ENCODE measurements at regions not wholly inside any gene's neighbourhood (a gene's known extent, or its start where the extent isn't known, plus 50 kb on each side); places are given as distances from the start of the nearest gene placed in this dataset.
"Not testable (repeated sequence)": the region's sequence is repeated elsewhere in the genome, so short reads cannot be mapped to it uniquely, and the experiment has no call there.

GRCh38 chr5:135262364-135262763 lies 136.7 kb downstream of the MACROH2A1 start:
- Histone ChIP-seq H3K4me2 (ENCODE audit: low read depth, low read length, poor library complexity, severe bottlenecking) (no peak overlapping the region), H3K36me3 (ENCODE audit: low read length) (no peaks in the 10 kb centered on the region)

GRCh38 chr5:135260108-135260507 lies 138.9 kb downstream of the MACROH2A1 start:
- not testable (repeated sequence) for H3F3A ChIP-seq (ENCODE audit: insufficient read depth); H3K9me3 ChIP-seq (ENCODE audit: insufficient read depth, low read length); H3K27ac ChIP-seq (ENCODE audit: low read depth, low read length); H3K9me2 ChIP-seq (replicated peaks; ENCODE audit: insufficient read depth, low read length); H3K4me2 ChIP-seq (ENCODE audit: low read depth, low read length, poor library complexity, severe bottlenecking); H3K4me3 ChIP-seq (ENCODE audit: insufficient read depth, low read length, poor library complexity, severe bottlenecking); H3K79me2 ChIP-seq (ENCODE audit: insufficient read depth, low read length); H3K27me3 ChIP-seq (ENCODE audit: low read length); H3K9ac ChIP-seq (ENCODE audit: low read length); H4K20me1 ChIP-seq (ENCODE audit: low read depth, low read length); H2AFZ ChIP-seq (ENCODE audit: low read depth, low read length, severe bottlenecking); H3K36me3 ChIP-seq (ENCODE audit: low read length)

More at GRCh38 chr5:135262364-135262763, 136.7 kb downstream of the MACROH2A1 start:
- H3K27me3 ChIP-seq (ENCODE audit: low read length): no peaks in the 10 kb centered on the region
- H3K27ac ChIP-seq (ENCODE audit: low read depth, low read length): no peak overlapping the region
- no peak overlapping the region for H2AFZ ChIP-seq (ENCODE audit: low read depth, low read length, severe bottlenecking)
- no peaks in the 10 kb centered on the region for H3K9me2 ChIP-seq (replicated peaks; ENCODE audit: insufficient read depth, low read length)
- no peaks in the 10 kb centered on the region for H3K9me3 ChIP-seq (ENCODE audit: insufficient read depth, low read length)
- H3K79me2 ChIP-seq (ENCODE audit: insufficient read depth, low read length): no peaks in the 10 kb centered on the region
- no peaks in the 10 kb centered on the region for H3F3A ChIP-seq (ENCODE audit: insufficient read depth)
- H3K9ac ChIP-seq (ENCODE audit: low read length): no peak overlapping the region
- no peaks in the 10 kb centered on the region for H4K20me1 ChIP-seq (ENCODE audit: low read depth, low read length)
- H3K4me3 ChIP-seq (ENCODE audit: insufficient read depth, low read length, poor library complexity, severe bottlenecking): no peak overlapping the region
- no peak for TF ChIP-seq CTCF (IDR thresholded peaks at IDR 0.05; ENCODE audit: insufficient read depth, low read length, poor library complexity, severe bottlenecking)
- no peak for TF ChIP-seq EZH2phosphoT487 (conservative IDR thresholded peaks at IDR 0.05; ENCODE audit: low read length)

- Histone ChIP-seq H3K4me2 (ENCODE audit: low read depth, low read length, poor library complexity, severe bottlenecking) (no peak overlapping the region), H2AFZ (ENCODE audit: low read depth, low read length, severe bottlenecking) (no peak overlapping the region), H4K20me1 (ENCODE audit: low read depth, low read length) (no peaks in the 10 kb centered on the region), H3K27ac (ENCODE audit: low read depth, low read length) (no peak overlapping the region), H3K36me3 (ENCODE audit: low read length) (no peaks in the 10 kb centered on the region), H3K9me2 (replicated peaks; ENCODE audit: insufficient read depth, low read length) (no peaks in the 10 kb centered on the region), H3K79me2 (ENCODE audit: insufficient read depth, low read length) (no peaks in the 10 kb centered on the region), H3K4me3 (ENCODE audit: insufficient read depth, low read length, poor library complexity, severe bottlenecking) (no peak overlapping the region), H3K27me3 (ENCODE audit: low read length) (no peaks in the 10 kb centered on the region), H3K9ac (ENCODE audit: low read length) (no peak overlapping the region), H3K9me3 (ENCODE audit: insufficient read depth, low read length) (no peaks in the 10 kb centered on the region), H3F3A (ENCODE audit: insufficient read depth) (no peaks in the 10 kb centered on the region)
- TF ChIP-seq EZH2phosphoT487 (conservative IDR thresholded peaks at IDR 0.05; ENCODE audit: low read length) (no peak), CTCF (IDR thresholded peaks at IDR 0.05; ENCODE audit: insufficient read depth, low read length, poor library complexity, severe bottlenecking) (no peak)
These were observed 143.4 kb downstream of the MACROH2A1 start for GRCh38 chr5:135255461-135256178.

- Histone ChIP-seq H3K27ac (ENCODE audit: low read depth, low read length) (no peak overlapping the region), H4K20me1 (ENCODE audit: low read depth, low read length) (no peaks in the 10 kb centered on the region), H3K36me3 (ENCODE audit: low read length) (no peaks in the 10 kb centered on the region), H3K4me2 (ENCODE audit: low read depth, low read length, poor library complexity, severe bottlenecking) (no peak overlapping the region), H3F3A (ENCODE audit: insufficient read depth) (no peaks in the 10 kb centered on the region), H3K9ac (ENCODE audit: low read length) (no peak overlapping the region), H2AFZ (ENCODE audit: low read depth, low read length, severe bottlenecking) (no peak overlapping the region), H3K9me2 (replicated peaks; ENCODE audit: insufficient read depth, low read length) (no peaks in the 10 kb centered on the region), H3K9me3 (ENCODE audit: insufficient read depth, low read length) (no peaks in the 10 kb centered on the region), H3K27me3 (ENCODE audit: low read length) (no peaks in the 10 kb centered on the region), H3K79me2 (ENCODE audit: insufficient read depth, low read length) (no peaks in the 10 kb centered on the region), H3K4me3 (ENCODE audit: insufficient read depth, low read length, poor library complexity, severe bottlenecking) (no peak overlapping the region)
- TF ChIP-seq EZH2phosphoT487 (conservative IDR thresholded peaks at IDR 0.05; ENCODE audit: low read length): no peak
- TF ChIP-seq CTCF (IDR thresholded peaks at IDR 0.05; ENCODE audit: insufficient read depth, low read length, poor library complexity, severe bottlenecking): no peak
These were observed 144.8 kb downstream of the MACROH2A1 start for GRCh38 chr5:135254183-135254582.

Data from SU-DHL-6 (cell line).